IPS-15b (cell line): ENCODE measurements at regions not wholly inside any gene's neighbourhood (a gene's known extent, or its start where the extent isn't known, plus 50 kb on each side); places are given as distances from the start of the nearest gene placed in this dataset.
"Not testable (repeated sequence)": the region's sequence is repeated elsewhere in the genome, so short reads cannot be mapped to it uniquely, and the experiment has no call there.

Source experiments
- H3K27me3 ChIP-seq: one replicate; pipeline ENCODE4 v1.6.1; 2013; ENCODE audit warnings: low read length; ENCODE audit not compliant: control insufficient read depth, insufficient read depth
- H3K36me3 ChIP-seq: one replicate; pipeline ENCODE4 v1.6.1; 2013; ENCODE audit warnings: low read length; ENCODE audit not compliant: control insufficient read depth, insufficient read depth
- H3K4me1 ChIP-seq: one replicate; pipeline ENCODE4 v1.6.1; 2013; ENCODE audit warnings: mild to moderate bottlenecking, low read length; ENCODE audit not compliant: control insufficient read depth, insufficient read depth
- H3K4me3 ChIP-seq: one replicate; pipeline ENCODE4 v1.5.1; 2013; ENCODE audit warnings: low read depth, low read length
- H3K9ac ChIP-seq: one replicate; pipeline ENCODE4 v1.6.1; 2013; ENCODE audit warnings: low read depth, mild to moderate bottlenecking, low read length
- H3K9me3 ChIP-seq: one replicate; pipeline ENCODE4 v1.6.1; 2013; ENCODE audit warnings: mild to moderate bottlenecking, low read length; ENCODE audit not compliant: control insufficient read depth, insufficient read depth

- not testable (repeated sequence) for H3K4me3 ChIP-seq, H3K27me3 ChIP-seq, H3K4me1 ChIP-seq, H3K36me3 ChIP-seq, H3K9ac ChIP-seq
- H3K9me3 ChIP-seq, result peaks cover 66% of the 10 kb centered on the region
Measured at GRCh38 chr21:9004815-9005518, 1516.4 kb upstream of the TPTE start.

- H3K9ac ChIP-seq, H3K36me3 ChIP-seq, H3K4me3 ChIP-seq, H3K4me1 ChIP-seq, H3K27me3 ChIP-seq: not testable (repeated sequence)
- peaks cover 66% of the 10 kb centered on the region for H3K9me3 ChIP-seq
Measured at GRCh38 chr21:9005671-9006070, 1515.7 kb upstream of the TPTE start.

GRCh38 chr21:9006111-9006510, 1515.3 kb upstream of the TPTE start:
- H3K4me1 ChIP-seq, H3K4me3 ChIP-seq, H3K27me3 ChIP-seq, H3K9ac ChIP-seq, H3K36me3 ChIP-seq: not testable (repeated sequence)
- H3K9me3 ChIP-seq, result peaks cover 70% of the 10 kb centered on the region

DNA sequence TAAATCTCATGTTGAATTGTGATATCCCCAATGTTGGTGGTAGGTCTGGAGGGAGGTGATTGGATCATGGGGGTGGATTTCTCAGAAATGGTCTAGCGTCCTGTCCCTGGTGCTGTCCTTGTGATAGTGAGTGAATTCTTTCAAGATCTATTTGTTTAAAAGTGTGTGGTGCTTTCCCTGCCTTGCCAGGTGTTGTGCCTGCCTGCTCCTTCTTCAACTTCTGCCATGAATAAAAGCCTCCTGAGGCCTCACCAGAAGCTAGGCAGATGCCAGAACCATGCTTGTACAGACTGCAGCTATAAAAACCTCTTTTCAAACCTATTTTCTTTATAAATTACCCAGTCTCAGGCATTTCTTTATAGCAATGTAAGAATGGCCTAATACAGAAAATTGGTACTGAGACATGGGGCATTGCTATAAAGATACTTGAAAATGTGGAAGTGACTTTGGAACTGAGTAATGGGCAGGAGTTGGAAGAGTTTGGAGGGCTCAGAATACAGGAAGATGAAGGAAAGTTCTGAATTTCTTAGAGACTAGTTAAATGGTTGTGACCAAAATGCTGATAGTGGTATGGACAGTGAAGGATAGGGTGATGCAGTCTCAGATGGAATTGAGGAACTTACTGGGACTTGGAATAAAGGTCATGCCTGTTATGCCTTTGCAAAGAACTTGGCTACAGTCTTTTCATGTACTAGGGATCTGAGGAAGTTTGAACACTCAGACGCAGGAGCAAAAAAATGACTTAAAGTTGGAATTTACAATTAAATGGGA, 1514.6 kb upstream of the TPTE start:
- H3K27me3 ChIP-seq, H3K9ac ChIP-seq, H3K4me3 ChIP-seq, H3K4me1 ChIP-seq, H3K36me3 ChIP-seq: not testable (repeated sequence)
- H3K9me3 ChIP-seq, result peaks cover 76% of the 10 kb centered on the region

- Histone ChIP-seq H3K36me3 (no peaks in the 10 kb centered on the region), H3K9me3 (peaks cover 83% of the 10 kb centered on the region), H3K4me1 (no peaks in the 10 kb centered on the region), H3K9ac (no peak overlapping the region), H3K4me3 (peak overlapping the region; percentile 14), H3K27me3 (no peaks in the 10 kb centered on the region)
Measured at GRCh38 chr21:9008636-9009035, 1512.7 kb upstream of the TPTE start.

DNA sequence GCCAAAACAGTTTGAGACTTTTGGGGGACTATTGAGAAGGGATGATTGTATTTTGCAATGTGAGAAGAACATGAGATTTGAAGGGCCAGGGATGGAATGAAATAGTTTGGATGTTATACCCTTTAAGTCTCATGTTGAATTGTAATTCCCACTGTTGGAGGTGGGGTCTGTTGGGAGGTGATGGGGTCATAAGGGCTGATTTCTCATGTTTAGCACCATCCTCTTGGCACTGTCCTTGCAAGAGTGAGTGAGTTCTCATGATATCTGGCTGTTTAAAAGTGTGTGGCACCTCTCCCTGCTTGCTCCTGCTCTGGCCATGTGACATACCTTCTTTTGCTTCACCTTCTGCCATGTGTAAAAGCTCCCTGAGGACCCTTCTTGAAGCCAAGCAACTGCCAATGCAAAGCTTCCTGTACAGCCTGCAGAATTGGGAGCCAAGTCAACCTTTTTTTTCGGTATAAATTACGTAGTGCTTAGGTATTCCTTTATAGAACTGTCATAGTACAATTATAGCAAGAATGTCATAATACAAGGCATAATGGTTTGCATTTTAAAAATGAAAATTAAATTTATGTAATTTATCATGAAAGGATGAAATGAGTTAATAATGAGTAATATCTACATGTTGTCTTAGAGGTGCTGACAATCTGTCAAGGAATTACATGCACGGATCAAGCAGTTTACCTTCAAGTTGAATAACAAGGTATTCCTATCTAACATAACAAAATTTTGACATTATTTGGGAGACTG, 1511.9 kb upstream of the TPTE start:
- not testable (repeated sequence) for H3K36me3 ChIP-seq, H3K4me1 ChIP-seq, H3K4me3 ChIP-seq, H3K9ac ChIP-seq, H3K27me3 ChIP-seq
- peaks cover 81% of the 10 kb centered on the region for H3K9me3 ChIP-seq

DNA sequence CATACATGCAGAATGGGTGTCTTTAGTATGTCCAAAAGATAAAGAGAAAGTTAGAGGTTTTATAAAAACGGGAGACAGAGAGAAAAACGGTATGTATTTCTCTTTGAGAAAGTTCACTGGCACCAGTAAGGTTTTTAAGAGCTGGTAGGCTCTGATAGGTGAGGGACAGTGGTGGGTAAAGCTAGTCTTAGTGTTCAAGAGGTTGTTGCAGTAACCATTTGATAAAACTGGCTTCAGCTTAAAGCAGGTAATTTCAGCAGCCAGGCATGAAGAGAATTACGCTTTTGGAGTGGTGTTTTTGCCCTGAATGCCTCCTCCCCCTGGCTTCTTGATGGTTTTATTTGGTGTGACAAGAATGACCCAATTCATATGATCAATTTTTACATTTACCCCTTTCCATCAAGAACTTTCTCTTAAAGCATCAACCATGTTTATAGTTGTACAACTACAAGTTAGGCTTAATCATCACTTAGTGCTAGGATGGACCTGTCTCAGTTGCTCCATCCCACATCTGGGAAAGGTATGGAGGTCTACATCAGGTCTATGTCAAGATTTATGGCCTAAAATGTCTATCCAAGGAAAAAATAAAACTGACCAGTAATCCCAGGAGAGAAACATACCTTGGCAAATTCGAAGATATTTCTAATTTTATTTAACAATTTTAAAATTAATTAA, 1511.1 kb upstream of the TPTE start:
- H3K9ac ChIP-seq, H3K4me1 ChIP-seq, H3K27me3 ChIP-seq, H3K36me3 ChIP-seq, H3K4me3 ChIP-seq: not testable (repeated sequence)
- peaks cover 83% of the 10 kb centered on the region for H3K9me3 ChIP-seq

GRCh38 chr21:9010936-9011890, 1510.2 kb upstream of the TPTE start:
- H3K9me3 ChIP-seq, result peaks cover 77% of the 10 kb centered on the region
- not testable (repeated sequence) for H3K9ac ChIP-seq, H3K4me1 ChIP-seq, H3K4me3 ChIP-seq, H3K27me3 ChIP-seq, H3K36me3 ChIP-seq

GRCh38 chr21:9011916-9012315, 1509.5 kb upstream of the TPTE start:
- H3K9me3 ChIP-seq, result peaks cover 70% of the 10 kb centered on the region
- not testable (repeated sequence) for H3K36me3 ChIP-seq, H3K4me3 ChIP-seq, H3K4me1 ChIP-seq, H3K9ac ChIP-seq, H3K27me3 ChIP-seq

DNA sequence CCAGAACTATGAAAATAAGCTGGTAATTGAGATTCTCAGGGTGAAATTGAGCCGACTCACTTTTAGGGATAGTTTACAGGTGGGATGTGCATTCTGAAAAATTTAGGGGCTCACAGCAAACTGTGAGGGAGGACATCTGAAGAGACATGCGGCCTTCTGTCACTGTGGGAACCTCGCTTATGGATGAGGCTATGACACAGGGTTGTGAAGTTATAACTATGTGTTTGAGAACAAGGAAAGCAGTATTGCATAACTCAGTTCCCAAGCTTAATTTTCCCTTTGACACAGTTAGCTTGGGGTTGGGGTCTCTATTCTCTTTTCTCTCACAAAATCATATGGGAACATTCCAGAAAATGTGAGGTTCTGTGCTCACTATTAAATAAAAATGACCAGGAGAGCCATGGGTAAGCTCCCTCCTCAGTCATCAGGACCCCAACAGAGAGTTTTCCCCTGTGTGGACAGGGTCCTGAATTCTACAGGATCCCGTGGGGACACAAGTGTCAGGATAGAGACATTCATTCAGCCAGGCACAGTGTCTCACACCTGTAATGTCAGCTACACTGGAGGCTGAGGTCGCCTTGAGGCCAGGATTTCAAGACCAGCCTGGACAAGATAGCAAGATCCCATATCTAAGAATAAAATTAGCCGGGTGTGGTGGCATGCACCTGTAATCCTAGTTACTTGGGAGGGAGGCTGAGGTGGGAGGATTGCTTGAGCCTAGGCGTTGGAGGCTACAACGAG, 1507.7 kb upstream of the TPTE start:
- H3K9ac ChIP-seq, H3K4me1 ChIP-seq, H3K4me3 ChIP-seq, H3K27me3 ChIP-seq, H3K36me3 ChIP-seq: not testable (repeated sequence)
- H3K9me3 ChIP-seq, result peaks cover 64% of the 10 kb centered on the region
